ENCODE measurements at regions not wholly inside any gene's neighbourhood (a gene's known extent, or its start where the extent isn't known, plus 50 kb on each side); places are given as distances from the start of the nearest gene placed in this dataset.
"Not testable (repeated sequence)": the region's sequence is repeated elsewhere in the genome, so short reads cannot be mapped to it uniquely, and the experiment has no call there.

DNA sequence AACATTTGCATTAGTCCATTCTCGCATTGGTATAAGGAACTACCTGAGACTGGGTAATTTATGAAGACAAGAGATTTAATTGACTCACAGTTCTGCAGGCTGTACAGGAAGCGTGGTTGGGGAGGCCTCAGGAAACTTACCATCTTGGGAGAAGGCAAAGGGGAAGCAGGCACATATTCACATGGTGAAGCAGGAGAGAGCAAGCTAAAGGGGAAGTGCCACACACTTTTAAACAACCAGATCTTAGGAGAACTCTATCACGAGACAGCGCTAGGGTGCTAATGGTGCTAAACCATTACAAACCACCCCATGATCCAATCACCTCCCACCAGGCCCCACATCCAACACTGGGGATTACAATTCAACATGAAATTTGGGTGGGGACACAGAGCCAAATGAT is 201.7 kb upstream of the MGAT5 start:
- Histone ChIP-seq H3K4me1 (ENCODE audit: control insufficient read depth, extremely low read depth, insufficient read depth, low read length) (no peaks in the 10 kb centered on the region), H3K27me3 (ENCODE audit: control insufficient read depth, insufficient read depth, low read length) (no peaks in the 10 kb centered on the region), H3K36me3 (ENCODE audit: control insufficient read depth, insufficient read depth, low read length) (no peaks in the 10 kb centered on the region), H2AFZ (ENCODE audit: low read length) (no peak overlapping the region), H3K9ac (ENCODE audit: insufficient read depth, low read length) (no peak overlapping the region), H3K9me3 (ENCODE audit: control insufficient read depth, insufficient read depth, low read depth, low read length) (no peaks in the 10 kb centered on the region), H3K79me2 (ENCODE audit: control insufficient read depth, insufficient read depth, low read length) (no peaks in the 10 kb centered on the region), H3K4me3 (replicated peaks in 1 of 4; ENCODE audit: control extremely low read depth in 1 of 4, insufficient read depth in 1 of 4, low read depth in 3 of 4, low read length in 4 of 4) (no peak overlapping the region), H4K20me1 (ENCODE audit: control insufficient read depth, extremely low read depth, insufficient read depth, low read length) (no peaks in the 10 kb centered on the region), H3K27ac (ENCODE audit: insufficient read depth, low read length) (no peak overlapping the region), H3K4me2 (ENCODE audit: extremely low read depth, insufficient read depth, low read length) (no peak overlapping the region)
- DNase-seq (ENCODE audit: low read depth in 2 of 2) = no peak
- TF ChIP-seq EZH2 (IDR thresholded peaks at IDR 0.05; ENCODE audit: low read length, missing control alignments) = no peak

DNA sequence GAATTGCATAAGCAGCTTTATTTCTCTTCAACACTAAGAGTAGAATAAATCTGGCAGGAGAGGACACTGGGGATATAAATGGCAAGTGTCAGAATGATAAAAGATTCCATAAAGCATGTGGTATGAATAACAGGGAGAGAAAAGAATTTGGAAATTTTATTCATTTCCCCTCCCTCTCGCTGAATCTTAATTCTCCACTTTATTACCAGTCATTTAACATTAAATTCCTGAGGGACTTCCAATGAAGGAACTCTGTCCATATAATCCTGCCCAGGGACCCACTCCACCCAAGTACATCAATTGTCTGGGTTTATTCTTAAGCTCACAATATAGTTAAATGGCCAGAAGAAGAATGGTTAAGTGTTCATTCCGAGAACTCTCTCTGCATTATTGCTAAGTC is 197.7 kb upstream of the MGAT5 start:
- H2AFZ ChIP-seq (ENCODE audit: low read length) = no peak overlapping the region
- H3K9me3 ChIP-seq (ENCODE audit: control insufficient read depth, insufficient read depth, low read depth, low read length) = no peaks in the 10 kb centered on the region
- H3K79me2 ChIP-seq (ENCODE audit: control insufficient read depth, insufficient read depth, low read length) = no peaks in the 10 kb centered on the region
- H3K4me2 ChIP-seq (ENCODE audit: extremely low read depth, insufficient read depth, low read length) = no peak overlapping the region
- no peak for DNase-seq (ENCODE audit: low read depth in 2 of 2)
- H3K27me3 ChIP-seq (ENCODE audit: control insufficient read depth, insufficient read depth, low read length) = no peaks in the 10 kb centered on the region
- no peaks in the 10 kb centered on the region for H3K4me1 ChIP-seq (ENCODE audit: control insufficient read depth, extremely low read depth, insufficient read depth, low read length)
- no peak overlapping the region for H3K4me3 ChIP-seq (replicated peaks in 1 of 4; ENCODE audit: control extremely low read depth in 1 of 4, insufficient read depth in 1 of 4, low read depth in 3 of 4, low read length in 4 of 4)
- no peak overlapping the region for H3K9ac ChIP-seq (ENCODE audit: insufficient read depth, low read length)
- no peaks in the 10 kb centered on the region for H3K36me3 ChIP-seq (ENCODE audit: control insufficient read depth, insufficient read depth, low read length)
- no peaks in the 10 kb centered on the region for H4K20me1 ChIP-seq (ENCODE audit: control insufficient read depth, extremely low read depth, insufficient read depth, low read length)
- TF ChIP-seq, protein P1, sequence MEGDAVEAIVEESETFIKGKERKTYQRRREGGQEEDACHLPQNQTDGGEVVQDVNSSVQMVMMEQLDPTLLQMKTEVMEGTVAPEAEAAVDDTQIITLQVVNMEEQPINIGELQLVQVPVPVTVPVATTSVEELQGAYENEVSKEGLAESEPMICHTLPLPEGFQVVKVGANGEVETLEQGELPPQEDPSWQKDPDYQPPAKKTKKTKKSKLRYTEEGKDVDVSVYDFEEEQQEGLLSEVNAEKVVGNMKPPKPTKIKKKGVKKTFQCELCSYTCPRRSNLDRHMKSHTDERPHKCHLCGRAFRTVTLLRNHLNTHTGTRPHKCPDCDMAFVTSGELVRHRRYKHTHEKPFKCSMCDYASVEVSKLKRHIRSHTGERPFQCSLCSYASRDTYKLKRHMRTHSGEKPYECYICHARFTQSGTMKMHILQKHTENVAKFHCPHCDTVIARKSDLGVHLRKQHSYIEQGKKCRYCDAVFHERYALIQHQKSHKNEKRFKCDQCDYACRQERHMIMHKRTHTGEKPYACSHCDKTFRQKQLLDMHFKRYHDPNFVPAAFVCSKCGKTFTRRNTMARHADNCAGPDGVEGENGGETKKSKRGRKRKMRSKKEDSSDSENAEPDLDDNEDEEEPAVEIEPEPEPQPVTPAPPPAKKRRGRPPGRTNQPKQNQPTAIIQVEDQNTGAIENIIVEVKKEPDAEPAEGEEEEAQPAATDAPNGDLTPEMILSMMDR (conservative IDR thresholded peaks at IDR 0.05 in 1 of 2, IDR thresholded peaks at IDR 0.05 in 1 of 2; ENCODE audit: low read depth in 1 of 2, low read length in 2 of 2) = no peak
- no peak for TF ChIP-seq EZH2 (IDR thresholded peaks at IDR 0.05; ENCODE audit: low read length, missing control alignments)
- H3K27ac ChIP-seq (ENCODE audit: insufficient read depth, low read length) = no peak overlapping the region

DNA sequence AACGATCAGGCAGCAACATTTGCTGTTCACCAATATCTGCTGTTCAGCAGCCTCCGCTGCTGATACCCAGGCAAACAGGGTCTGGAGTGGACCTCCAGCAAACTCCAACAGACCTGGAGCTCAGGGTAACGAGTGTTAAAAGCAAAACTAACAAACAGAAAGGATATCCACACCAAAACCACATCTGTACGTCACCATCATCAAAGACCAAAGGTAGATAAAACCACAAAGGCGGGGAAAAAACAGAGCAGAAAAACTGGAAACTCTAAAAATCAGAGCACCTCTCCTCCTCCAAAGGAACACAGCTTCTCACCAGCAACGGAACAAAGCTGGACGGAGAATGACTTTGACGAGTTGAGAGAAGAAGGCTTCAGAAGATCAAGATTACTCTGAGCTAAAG is 192.8 kb upstream of the MGAT5 start:
- not testable (repeated sequence) for H3K27me3 ChIP-seq (ENCODE audit: control insufficient read depth, insufficient read depth, low read length); H3K4me3 ChIP-seq (replicated peaks in 1 of 4; ENCODE audit: control extremely low read depth in 1 of 4, insufficient read depth in 1 of 4, low read depth in 3 of 4, low read length in 4 of 4); H3K4me1 ChIP-seq (ENCODE audit: control insufficient read depth, extremely low read depth, insufficient read depth, low read length); H3K36me3 ChIP-seq (ENCODE audit: control insufficient read depth, insufficient read depth, low read length); H3K79me2 ChIP-seq (ENCODE audit: control insufficient read depth, insufficient read depth, low read length); DNase-seq (ENCODE audit: low read depth in 2 of 2); H2AFZ ChIP-seq (ENCODE audit: low read length); H3K9ac ChIP-seq (ENCODE audit: insufficient read depth, low read length); H4K20me1 ChIP-seq (ENCODE audit: control insufficient read depth, extremely low read depth, insufficient read depth, low read length); H3K9me3 ChIP-seq (ENCODE audit: control insufficient read depth, insufficient read depth, low read depth, low read length); H3K4me2 ChIP-seq (ENCODE audit: extremely low read depth, insufficient read depth, low read length); H3K27ac ChIP-seq (ENCODE audit: insufficient read depth, low read length)

DNA sequence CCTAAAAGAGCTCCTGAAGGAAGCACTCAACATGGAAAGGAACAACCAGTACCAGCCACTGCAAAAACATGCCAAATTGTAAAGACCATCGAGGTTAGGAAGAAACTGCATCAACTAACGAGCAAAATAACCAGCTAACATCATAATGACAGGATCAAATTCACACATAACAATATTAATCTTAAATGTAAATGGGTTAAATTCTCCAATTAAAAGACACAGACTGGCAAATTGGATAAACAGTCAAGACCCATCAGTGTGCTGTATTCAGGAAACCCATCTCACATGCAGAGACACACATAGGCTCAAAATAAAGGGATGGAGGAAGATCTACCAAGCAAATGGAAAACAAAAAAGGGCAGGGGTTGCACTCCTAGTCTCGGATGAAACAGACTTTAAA is 191.6 kb upstream of the MGAT5 start:
- not testable (repeated sequence) for H3K27me3 ChIP-seq (ENCODE audit: control insufficient read depth, insufficient read depth, low read length); H3K9me3 ChIP-seq (ENCODE audit: control insufficient read depth, insufficient read depth, low read depth, low read length); H3K36me3 ChIP-seq (ENCODE audit: control insufficient read depth, insufficient read depth, low read length); H3K4me1 ChIP-seq (ENCODE audit: control insufficient read depth, extremely low read depth, insufficient read depth, low read length); H2AFZ ChIP-seq (ENCODE audit: low read length); DNase-seq (ENCODE audit: low read depth in 2 of 2); H4K20me1 ChIP-seq (ENCODE audit: control insufficient read depth, extremely low read depth, insufficient read depth, low read length); H3K27ac ChIP-seq (ENCODE audit: insufficient read depth, low read length); H3K4me2 ChIP-seq (ENCODE audit: extremely low read depth, insufficient read depth, low read length); H3K79me2 ChIP-seq (ENCODE audit: control insufficient read depth, insufficient read depth, low read length); H3K4me3 ChIP-seq (replicated peaks in 1 of 4; ENCODE audit: control extremely low read depth in 1 of 4, insufficient read depth in 1 of 4, low read depth in 3 of 4, low read length in 4 of 4); H3K9ac ChIP-seq (ENCODE audit: insufficient read depth, low read length)

DNA sequence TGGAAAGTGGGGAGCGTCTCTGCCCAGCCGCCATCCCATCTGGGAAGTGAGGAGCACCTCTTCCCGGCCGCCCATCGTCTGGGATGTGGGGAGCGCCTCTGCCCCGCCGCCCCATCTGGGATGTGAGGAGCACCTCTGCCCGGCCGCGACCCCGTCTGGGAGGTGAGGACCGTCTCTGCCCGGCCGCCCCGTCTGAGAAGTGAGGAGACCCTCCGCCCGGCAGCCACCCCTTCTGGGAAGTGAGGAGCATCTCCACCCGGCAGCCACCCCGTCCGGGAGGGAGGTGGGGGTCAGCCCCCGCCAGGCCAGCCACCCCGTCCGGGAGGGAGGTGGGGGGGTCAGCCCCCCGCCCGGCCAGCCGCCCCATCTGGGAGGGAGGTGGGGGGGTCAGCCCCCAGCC is 190.0 kb upstream of the MGAT5 start:
- not testable (repeated sequence) for H3K79me2 ChIP-seq (ENCODE audit: control insufficient read depth, insufficient read depth, low read length); H4K20me1 ChIP-seq (ENCODE audit: control insufficient read depth, extremely low read depth, insufficient read depth, low read length); H3K4me1 ChIP-seq (ENCODE audit: control insufficient read depth, extremely low read depth, insufficient read depth, low read length); H3K27ac ChIP-seq (ENCODE audit: insufficient read depth, low read length); H3K9me3 ChIP-seq (ENCODE audit: control insufficient read depth, insufficient read depth, low read depth, low read length); H2AFZ ChIP-seq (ENCODE audit: low read length); H3K4me3 ChIP-seq (replicated peaks in 1 of 4; ENCODE audit: control extremely low read depth in 1 of 4, insufficient read depth in 1 of 4, low read depth in 3 of 4, low read length in 4 of 4); H3K4me2 ChIP-seq (ENCODE audit: extremely low read depth, insufficient read depth, low read length); DNase-seq (ENCODE audit: low read depth in 2 of 2); H3K9ac ChIP-seq (ENCODE audit: insufficient read depth, low read length); H3K36me3 ChIP-seq (ENCODE audit: control insufficient read depth, insufficient read depth, low read length); H3K27me3 ChIP-seq (ENCODE audit: control insufficient read depth, insufficient read depth, low read length)
